IPS-15b (cell line): ENCODE measurements at regions not wholly inside any gene's neighbourhood (a gene's known extent, or its start where the extent isn't known, plus 50 kb on each side); places are given as distances from the start of the nearest gene placed in this dataset.
"Not testable (repeated sequence)": the region's sequence is repeated elsewhere in the genome, so short reads cannot be mapped to it uniquely, and the experiment has no call there.

Source experiments
- H3K27me3 ChIP-seq: one replicate; pipeline ENCODE4 v1.6.1; 2013; ENCODE audit warnings: low read length; ENCODE audit not compliant: control insufficient read depth, insufficient read depth
- H3K36me3 ChIP-seq: one replicate; pipeline ENCODE4 v1.6.1; 2013; ENCODE audit warnings: low read length; ENCODE audit not compliant: control insufficient read depth, insufficient read depth
- H3K4me1 ChIP-seq: one replicate; pipeline ENCODE4 v1.6.1; 2013; ENCODE audit warnings: mild to moderate bottlenecking, low read length; ENCODE audit not compliant: control insufficient read depth, insufficient read depth
- H3K4me3 ChIP-seq: one replicate; pipeline ENCODE4 v1.5.1; 2013; ENCODE audit warnings: low read depth, low read length
- H3K9ac ChIP-seq: one replicate; pipeline ENCODE4 v1.6.1; 2013; ENCODE audit warnings: low read depth, mild to moderate bottlenecking, low read length
- H3K9me3 ChIP-seq: one replicate; pipeline ENCODE4 v1.6.1; 2013; ENCODE audit warnings: mild to moderate bottlenecking, low read length; ENCODE audit not compliant: control insufficient read depth, insufficient read depth

- Histone ChIP-seq H3K9ac (no peak overlapping the region), H3K27me3 (no peaks in the 10 kb centered on the region), H3K4me3 (no peak overlapping the region), H3K4me1 (no peaks in the 10 kb centered on the region), H3K9me3 (no peaks in the 10 kb centered on the region), H3K36me3 (no peaks in the 10 kb centered on the region)
Observed at GRCh38 chr2:142504754-142505153, 372.7 kb upstream of the KYNU start.

DNA sequence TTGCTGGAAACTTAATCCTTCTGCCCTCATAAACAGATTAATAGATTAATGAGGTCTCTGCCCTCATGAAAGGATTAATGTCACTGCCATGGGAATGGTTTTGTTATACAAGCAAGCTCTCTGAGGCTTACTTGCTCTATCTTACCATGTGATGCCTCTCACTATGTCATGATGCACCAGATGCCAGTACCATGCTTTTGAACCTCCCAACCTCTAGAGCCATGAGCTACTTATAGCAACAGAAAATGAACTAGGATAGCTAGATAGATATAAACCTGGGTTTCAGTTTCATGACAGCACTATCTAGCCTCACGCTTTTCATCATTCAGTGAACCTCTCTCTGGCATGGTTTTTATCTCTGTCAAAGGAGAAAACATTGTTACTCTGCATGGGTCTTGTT lies 371.6 kb upstream of the LRP1B start:
- Histone ChIP-seq H3K9ac (no peak overlapping the region), H3K4me1 (no peaks in the 10 kb centered on the region), H3K9me3 (no peaks in the 10 kb centered on the region), H3K36me3 (no peaks in the 10 kb centered on the region), H3K4me3 (no peak overlapping the region), H3K27me3 (no peaks in the 10 kb centered on the region)

GRCh38 chr2:142495141-142495540 lies 364.3 kb upstream of the LRP1B start:
- Histone ChIP-seq H3K27me3 (no peaks in the 10 kb centered on the region), H3K9me3 (no peaks in the 10 kb centered on the region), H3K4me1 (no peaks in the 10 kb centered on the region), H3K36me3 (no peaks in the 10 kb centered on the region), H3K4me3 (no peak overlapping the region), H3K9ac (no peak overlapping the region)

DNA sequence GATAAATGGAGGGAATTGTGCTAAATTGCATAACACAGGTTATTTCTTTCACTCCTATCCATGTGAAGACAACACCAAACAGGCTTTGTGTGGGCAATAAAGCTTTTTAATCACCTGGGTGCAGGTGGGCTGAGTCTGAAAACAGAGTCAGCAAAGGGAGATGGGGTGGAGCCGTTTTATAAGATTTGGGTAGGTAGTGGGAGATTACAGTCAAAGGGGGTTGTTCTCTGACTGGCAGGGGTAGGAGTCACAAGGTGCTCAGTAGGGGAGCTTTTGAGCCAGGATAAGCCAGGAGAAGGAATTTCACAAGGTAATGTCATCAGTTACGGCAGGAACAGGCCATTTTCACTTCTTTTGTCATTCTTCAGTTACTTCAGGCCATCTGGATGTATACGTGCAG lies 358.8 kb upstream of the LRP1B start:
- not testable (repeated sequence) for H3K9me3 ChIP-seq, H3K9ac ChIP-seq, H3K27me3 ChIP-seq

DNA sequence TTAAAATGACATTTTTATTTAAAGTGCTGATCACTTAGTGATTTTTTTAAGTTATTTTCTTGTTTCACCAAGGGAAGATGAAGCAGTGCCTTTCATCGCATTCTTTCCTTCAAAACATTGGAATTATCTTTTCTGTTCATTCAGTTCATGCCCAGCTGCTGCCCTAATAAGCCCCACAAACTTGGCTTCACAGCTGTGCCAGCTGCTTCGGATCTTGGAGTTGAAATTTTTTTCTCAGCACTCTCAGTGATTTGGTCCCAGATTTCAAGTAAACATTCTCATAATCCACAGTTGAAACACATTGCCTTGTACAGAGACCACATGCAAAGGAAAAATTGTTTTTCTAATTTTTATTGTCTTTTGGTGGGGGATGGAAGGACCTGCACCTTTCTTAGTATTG lies 353.3 kb upstream of the LRP1B start:
- no peaks in the 10 kb centered on the region for H3K9me3 ChIP-seq
- no peaks in the 10 kb centered on the region for H3K4me1 ChIP-seq
- H3K36me3 ChIP-seq, result no peaks in the 10 kb centered on the region
- H3K9ac ChIP-seq, result no peak overlapping the region
- H3K27me3 ChIP-seq, result no peaks in the 10 kb centered on the region
- H3K4me3 ChIP-seq, result no peak overlapping the region

More for the DNA sequence above, 358.8 kb upstream of the LRP1B start:
- not testable (repeated sequence) for H3K4me3 ChIP-seq, H3K36me3 ChIP-seq, H3K4me1 ChIP-seq

DNA sequence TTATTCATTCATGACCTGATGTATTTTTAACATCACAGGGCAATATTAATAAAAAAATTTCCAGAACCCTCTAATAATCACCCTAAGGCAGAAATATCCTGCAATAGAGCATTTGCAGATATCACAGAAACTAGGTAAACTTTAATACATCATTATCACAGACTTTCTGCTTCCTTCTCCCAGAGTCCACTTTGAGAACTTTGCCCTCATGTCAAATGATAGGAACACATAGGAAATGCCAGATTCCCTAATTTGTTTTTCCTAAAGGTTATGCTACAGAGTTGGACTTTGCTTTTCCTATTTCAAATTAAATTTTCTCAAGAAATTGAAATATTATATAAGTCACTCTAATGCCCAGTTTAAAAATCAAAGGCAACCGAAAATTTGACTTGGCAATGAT lies 352.8 kb upstream of the LRP1B start:
- Histone ChIP-seq H3K9me3 (no peaks in the 10 kb centered on the region), H3K27me3 (no peaks in the 10 kb centered on the region), H3K4me1 (no peaks in the 10 kb centered on the region), H3K9ac (no peak overlapping the region), H3K4me3 (no peak overlapping the region), H3K36me3 (no peaks in the 10 kb centered on the region)

GRCh38 chr2:142478206-142478605 lies 347.4 kb upstream of the LRP1B start:
- no peak overlapping the region for H3K9ac ChIP-seq
- no peaks in the 10 kb centered on the region for H3K27me3 ChIP-seq
- H3K4me1 ChIP-seq, result no peaks in the 10 kb centered on the region
- H3K36me3 ChIP-seq, result no peaks in the 10 kb centered on the region
- no peaks in the 10 kb centered on the region for H3K9me3 ChIP-seq
- no peak overlapping the region for H3K4me3 ChIP-seq

- Histone ChIP-seq H3K9me3 (no peaks in the 10 kb centered on the region), H3K27me3 (no peaks in the 10 kb centered on the region), H3K4me1 (no peaks in the 10 kb centered on the region), H3K36me3 (no peaks in the 10 kb centered on the region), H3K9ac (no peak overlapping the region), H3K4me3 (no peak overlapping the region)
Observed at GRCh38 chr2:142472382-142472781, 341.6 kb upstream of the LRP1B start.

DNA sequence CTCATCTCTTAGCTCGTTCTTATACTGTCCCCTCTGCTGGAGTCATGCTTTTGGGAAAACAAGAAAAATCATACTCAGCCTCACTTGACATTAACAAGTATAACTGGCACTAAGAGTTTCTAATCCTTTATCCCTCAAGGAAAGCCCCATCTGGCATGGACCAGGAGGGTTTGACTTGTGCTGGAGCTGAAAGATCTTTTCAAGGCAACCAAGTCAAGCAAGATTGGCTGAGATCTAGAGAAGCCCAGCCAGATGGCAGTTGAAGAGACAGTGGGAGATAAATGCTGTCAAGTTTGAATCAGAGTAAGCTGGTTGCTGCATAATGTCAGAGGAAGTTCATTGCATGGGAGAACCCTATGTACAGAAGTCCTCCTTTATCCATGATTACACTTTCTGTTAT lies 336.5 kb upstream of the LRP1B start:
- H3K9me3 ChIP-seq, result no peaks in the 10 kb centered on the region
- no peaks in the 10 kb centered on the region for H3K36me3 ChIP-seq
- H3K4me3 ChIP-seq, result no peak overlapping the region
- H3K27me3 ChIP-seq, result no peaks in the 10 kb centered on the region
- H3K4me1 ChIP-seq, result no peaks in the 10 kb centered on the region
- H3K9ac ChIP-seq, result no peak overlapping the region

GRCh38 chr2:142463047-142463446 lies 332.2 kb upstream of the LRP1B start:
- Histone ChIP-seq H3K27me3 (no peaks in the 10 kb centered on the region), H3K4me3 (no peak overlapping the region), H3K36me3 (no peaks in the 10 kb centered on the region), H3K9ac (no peak overlapping the region), H3K4me1 (no peaks in the 10 kb centered on the region), H3K9me3 (no peaks in the 10 kb centered on the region)

- H3K4me3 ChIP-seq, result no peak overlapping the region
Observed at GRCh38 chr2:142462306-142462705, 331.5 kb upstream of the LRP1B start.

GRCh38 chr2:142445551-142446072 lies 314.8 kb upstream of the LRP1B start:
- no peak overlapping the region for H3K9ac ChIP-seq
- H3K36me3 ChIP-seq, result no peaks in the 10 kb centered on the region
- no peaks in the 10 kb centered on the region for H3K4me1 ChIP-seq
- no peaks in the 10 kb centered on the region for H3K27me3 ChIP-seq
- no peak overlapping the region for H3K4me3 ChIP-seq
- H3K9me3 ChIP-seq, result no peaks in the 10 kb centered on the region

More at GRCh38 chr2:142462306-142462705, 331.5 kb upstream of the LRP1B start:
- no peaks in the 10 kb centered on the region for H3K36me3 ChIP-seq
- H3K4me1 ChIP-seq, result no peaks in the 10 kb centered on the region
- no peaks in the 10 kb centered on the region for H3K9me3 ChIP-seq
- no peaks in the 10 kb centered on the region for H3K27me3 ChIP-seq
- no peak overlapping the region for H3K9ac ChIP-seq

DNA sequence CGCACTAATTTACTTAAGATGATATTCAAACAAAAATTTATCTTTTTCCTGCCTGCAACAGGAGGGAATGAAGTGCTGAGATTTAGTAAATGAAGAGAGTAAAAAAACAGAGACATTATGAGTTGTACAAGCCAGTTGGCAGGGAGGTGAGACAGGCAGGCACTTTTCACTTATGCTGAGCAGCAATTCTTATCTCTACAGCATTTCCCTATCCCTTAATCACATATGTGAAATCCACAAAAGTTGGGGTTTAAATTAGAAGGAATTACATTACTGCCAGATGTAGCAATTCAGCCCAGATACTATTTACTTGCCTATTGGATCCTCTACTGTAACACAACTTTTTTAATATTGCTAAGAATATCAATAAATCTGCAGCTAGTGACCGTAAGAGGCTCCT lies 314.2 kb upstream of the LRP1B start:
- Histone ChIP-seq H3K36me3 (no peaks in the 10 kb centered on the region), H3K9ac (no peak overlapping the region), H3K4me3 (no peak overlapping the region)

More for the DNA sequence above, 314.2 kb upstream of the LRP1B start:
- no peaks in the 10 kb centered on the region for H3K4me1 ChIP-seq
- H3K27me3 ChIP-seq, result no peaks in the 10 kb centered on the region
- no peaks in the 10 kb centered on the region for H3K9me3 ChIP-seq
